Stomach (tissue), 8 donors: ENCODE measurements at regions not wholly inside any gene's neighbourhood (a gene's known extent, or its start where the extent isn't known, plus 50 kb on each side); places are given as distances from the start of the nearest gene placed in this dataset.

Experiments
- DNase-seq, 2 donors: peaks; one replicate each; pipeline versions ENCODE4 v3.0.0 to v3.0.0-alpha.2; 2013 to 2019
- H3K27ac ChIP-seq, 5 donors: fragments of 200-600 bp in 4 of 5; sonication (generic) in 4 of 5; one replicate each; pipeline ENCODE4 v1.5.1; 2013 to 2019; ENCODE audit warnings: mild to moderate bottlenecking in 1 of 5, moderate library complexity in 1 of 5
- H3K27me3 ChIP-seq, 3 donors: fragments of 200-600 bp; sonication (generic); one replicate each; pipeline ENCODE4 v1.5.1; 2017 to 2019; ENCODE audit warnings: mixed run types in 1 of 3
- H3K36me3 ChIP-seq, 4 donors: fragments of 200-600 bp; sonication (generic); 1 replicate in 3 of 4; 2 replicates in 1 of 4; pipeline ENCODE4 v1.5.1; 2016 to 2019
- H3K4me1 ChIP-seq, 4 donors: fragments of 200-600 bp; sonication (generic); one replicate each; pipeline ENCODE4 v1.5.1; 2016 to 2019
- H3K4me3 ChIP-seq, 4 donors: fragments of 200-600 bp; sonication (generic) in 3 of 4; one replicate each; pipeline ENCODE4 v1.5.1; 2016 to 2019; ENCODE audit warnings: mild to moderate bottlenecking in 1 of 4
- H3K9me3 ChIP-seq, 4 donors: fragments of 200-600 bp; sonication (generic); one replicate each; pipeline ENCODE4 v1.5.1; 2016 to 2019
- EP300 ChIP-seq: sonication (generic); formaldehyde crosslinking; IDR thresholded peaks from one replicate; pipeline ENCODE4 v1.6.1; 2017; ENCODE audit warnings: antibody characterized with exemption
- POLR2A ChIP-seq, 4 donors: fragments of 450-650 bp; IDR thresholded peaks; one replicate each; pipeline ENCODE4 v1.6.1; 2016; ENCODE audit warnings: antibody characterized with exemption in 4 of 4, control low read depth in 2 of 4, mild to moderate bottlenecking in 1 of 4, moderate library complexity in 1 of 4
- POLR2AphosphoS5 ChIP-seq, 3 donors: sonication (generic); formaldehyde crosslinking; IDR thresholded peaks; one replicate each; pipeline ENCODE4 v1.6.1; 2016; ENCODE audit warnings: antibody characterized with exemption in 3 of 3
- WGBS, 5 donors: extraction: QIAGEN DNeasy Blood & Tissue Kit in 3 of 5; methylation state at CpG; one replicate each; pipeline versions ENCODE4 v1.1.5 to v1.1.7; 2013 to 2018; 5-methylcytosine and 5-hydroxymethylcytosine counted together
- intact Hi-C: fragments of 100-400 bp; cut with DNase I; formaldehyde crosslinking; loops from one replicate; pipeline ENCODE4 v1.15.1; 2023; ENCODE audit warnings: low total_unique reads
- TF ChIP-seq, protein P1 (sequence below), 7 experiments: fragments of 450-650 bp in 4 of 7; fragments of 200-600 bp in 3 of 7; sonication (generic) in 3 of 7; IDR thresholded peaks; one replicate each; pipeline ENCODE4 v1.5.1; 2016 to 2019; ENCODE audit warnings: antibody characterized with exemption in 7 of 7, control low read depth in 2 of 7, mild to moderate bottlenecking in 1 of 7
- donor health status: healthy with polysubstance abuse.
- donor health status: Bipolar disorder and iron deficiency.
- donor health status: healthy.

DNA sequence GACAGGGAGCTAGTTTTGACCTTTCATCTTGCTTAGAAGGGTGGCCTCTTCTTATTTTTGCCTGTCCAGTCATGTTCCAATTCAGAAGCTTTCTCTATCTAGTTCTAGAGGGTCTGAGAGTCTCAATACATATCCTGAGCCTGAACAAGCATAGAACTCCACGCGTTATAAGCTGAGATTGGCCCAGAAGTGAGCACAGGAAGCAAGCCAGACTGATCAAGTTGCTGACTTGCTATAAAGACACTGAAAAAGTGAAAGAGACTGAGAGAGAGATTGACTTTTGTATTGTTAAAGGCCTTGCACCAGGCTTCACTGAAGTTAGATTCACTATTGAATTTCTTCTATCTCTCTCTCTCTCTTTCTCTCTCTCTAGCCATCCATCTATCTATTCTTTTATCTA, 142.7 kb upstream of the DOCK10 start:
- Histone ChIP-seq H3K36me3 (no peaks in the 10 kb centered on the region), H3K9me3 (no peaks in the 10 kb centered on the region), H3K4me1 (no peaks in the 10 kb centered on the region), H3K27me3 (no peaks in the 10 kb centered on the region), H3K4me3 (no peak overlapping the region), H3K27ac (no peak overlapping the region)
- 86 to 92% (median 90%) methylated on average over 2 of the region's 2 CpGs for WGBS, 5 donors
- intact Hi-C loops, result no loop called here
- TF ChIP-seq POLR2AphosphoS5 (IDR thresholded peaks at IDR 0.05), result no peak
- TF ChIP-seq EP300, result no peak
- TF ChIP-seq, protein P1, sequence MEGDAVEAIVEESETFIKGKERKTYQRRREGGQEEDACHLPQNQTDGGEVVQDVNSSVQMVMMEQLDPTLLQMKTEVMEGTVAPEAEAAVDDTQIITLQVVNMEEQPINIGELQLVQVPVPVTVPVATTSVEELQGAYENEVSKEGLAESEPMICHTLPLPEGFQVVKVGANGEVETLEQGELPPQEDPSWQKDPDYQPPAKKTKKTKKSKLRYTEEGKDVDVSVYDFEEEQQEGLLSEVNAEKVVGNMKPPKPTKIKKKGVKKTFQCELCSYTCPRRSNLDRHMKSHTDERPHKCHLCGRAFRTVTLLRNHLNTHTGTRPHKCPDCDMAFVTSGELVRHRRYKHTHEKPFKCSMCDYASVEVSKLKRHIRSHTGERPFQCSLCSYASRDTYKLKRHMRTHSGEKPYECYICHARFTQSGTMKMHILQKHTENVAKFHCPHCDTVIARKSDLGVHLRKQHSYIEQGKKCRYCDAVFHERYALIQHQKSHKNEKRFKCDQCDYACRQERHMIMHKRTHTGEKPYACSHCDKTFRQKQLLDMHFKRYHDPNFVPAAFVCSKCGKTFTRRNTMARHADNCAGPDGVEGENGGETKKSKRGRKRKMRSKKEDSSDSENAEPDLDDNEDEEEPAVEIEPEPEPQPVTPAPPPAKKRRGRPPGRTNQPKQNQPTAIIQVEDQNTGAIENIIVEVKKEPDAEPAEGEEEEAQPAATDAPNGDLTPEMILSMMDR (IDR thresholded peaks at IDR 0.05), result no peak
- no peak for TF ChIP-seq POLR2A (IDR thresholded peaks at IDR 0.05)
- no peak for DNase-seq

DNA sequence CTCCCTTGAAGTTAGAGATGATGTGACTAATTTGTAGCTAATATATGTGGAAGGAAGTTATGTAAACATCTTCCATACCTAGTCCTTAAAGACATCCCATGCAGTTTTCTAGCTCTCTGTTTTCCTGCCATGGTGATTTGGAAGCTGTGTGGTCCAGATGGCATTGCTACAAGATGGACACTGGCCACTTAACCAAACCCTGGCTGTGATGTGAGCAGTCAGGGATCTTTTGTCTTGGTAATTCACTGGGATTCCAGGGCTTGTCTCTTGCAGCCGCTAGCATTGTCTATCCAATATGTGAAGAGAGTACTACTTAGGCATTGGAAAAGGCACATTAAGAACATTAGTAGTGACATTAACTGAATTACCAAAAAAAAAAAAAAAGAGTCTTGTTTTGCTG, 139.9 kb upstream of the DOCK10 start:
- Histone ChIP-seq H3K36me3 (no peaks in the 10 kb centered on the region), H3K27ac (no peak overlapping the region), H3K27me3 (no peaks in the 10 kb centered on the region), H3K9me3 (no peaks in the 10 kb centered on the region), H3K4me3 (no peak overlapping the region), H3K4me1 (no peaks in the 10 kb centered on the region)
- no peak for DNase-seq
- WGBS, 5 donors, result 60 to 83% (median 75%) methylated on average over 1 of the region's 1 CpG
- TF ChIP-seq EP300, result no peak
- TF ChIP-seq, protein P1 (IDR thresholded peaks at IDR 0.05), result no peak
- intact Hi-C loops, result no loop called here

DNA sequence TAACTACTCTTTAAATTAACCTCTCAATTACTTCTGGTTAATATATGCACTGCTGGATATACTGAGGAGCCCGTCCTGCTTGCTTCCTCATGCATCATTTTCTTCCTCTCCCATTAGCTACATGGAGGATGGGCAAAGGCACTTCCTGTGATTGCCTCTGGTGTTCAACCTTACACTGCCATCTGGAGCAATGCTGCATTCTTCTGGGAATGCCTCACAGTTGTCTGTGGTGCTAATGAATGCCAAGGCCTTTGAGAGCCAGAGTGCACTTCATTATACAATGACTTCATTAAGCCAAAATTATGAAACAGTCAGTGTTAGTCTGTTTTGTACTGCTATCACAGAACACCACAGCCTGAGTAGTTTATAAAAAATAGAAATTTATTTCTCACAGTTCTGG, 134.8 kb upstream of the DOCK10 start:
- Histone ChIP-seq H3K9me3 (no peaks in the 10 kb centered on the region), H3K27me3 (no peaks in the 10 kb centered on the region), H3K4me3 (no peak overlapping the region), H3K36me3 (no peaks in the 10 kb centered on the region), H3K27ac (no peak overlapping the region), H3K4me1 (no peaks in the 10 kb centered on the region)
- WGBS, 5 donors, result 71 to 88% (median 75%) methylated on average over 1 of the region's 1 CpG
- intact Hi-C loops, result no loop called here
- no peak for TF ChIP-seq POLR2A (IDR thresholded peaks at IDR 0.05)
- TF ChIP-seq, protein P1 (IDR thresholded peaks at IDR 0.05), result no peak
- peak in 1 of 2 donors; percentile 3 for DNase-seq

DNA sequence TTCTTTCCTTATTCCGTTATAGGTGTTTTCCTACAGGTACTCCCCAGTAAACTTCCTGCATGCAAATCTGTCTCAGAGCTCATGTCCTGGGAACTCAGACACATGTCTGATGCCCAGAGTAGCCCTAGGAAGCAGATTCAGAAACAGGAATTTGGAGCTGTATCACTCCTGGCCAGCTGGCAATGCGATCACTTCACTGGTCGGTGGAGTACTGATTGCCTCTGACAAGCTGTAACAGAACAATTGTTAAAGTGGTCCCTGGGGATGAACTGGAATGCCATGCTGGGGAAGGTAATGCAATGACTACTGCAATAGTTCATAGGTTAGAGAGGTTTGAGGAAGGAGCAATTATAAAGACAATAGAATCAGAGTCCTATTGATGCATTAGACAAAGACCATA, 131.6 kb upstream of the DOCK10 start:
- WGBS, 5 donors, result 55 to 81% (median 72%) methylated on average over 3 of the region's 3 CpGs
- no peaks in the 10 kb centered on the region for H3K27me3 ChIP-seq
- H3K4me3 ChIP-seq, result no peak overlapping the region
- H3K9me3 ChIP-seq, result no peaks in the 10 kb centered on the region
- H3K27ac ChIP-seq, result no peak overlapping the region
- peaks cover 0 to 4% (median 0%) of the 10 kb centered on the region in 4 donors for H3K4me1 ChIP-seq
- TF ChIP-seq, protein P1 (IDR thresholded peaks at IDR 0.05), result no peak
- TF ChIP-seq POLR2AphosphoS5 (IDR thresholded peaks at IDR 0.05) (no peak), EP300 (no peak), POLR2A (IDR thresholded peaks at IDR 0.05) (no peak)
- peak in 1 of 2 donors; percentile 18 for DNase-seq
- H3K36me3 ChIP-seq, result no peaks in the 10 kb centered on the region
- intact Hi-C loops, result no loop called here
